GM23338 (cell line): ENCODE measurements at regions not wholly inside any gene's neighbourhood (a gene's known extent, or its start where the extent isn't known, plus 50 kb on each side); places are given as distances from the start of the nearest gene placed in this dataset.

Experiments
- ATAC-seq: fragments of 200-7000 bp; cut with Tn5 transposase; 3 replicates; pipeline ENCODE4 v1.9.1; 2020
- DNase-seq: peaks from one replicate; pipeline ENCODE4 v3.0.0-alpha.2; 2015; ENCODE audit warnings: low spot score
- H2AFZ ChIP-seq: fragments of 200-600 bp; sonication (generic); 2 replicates; pipeline ENCODE4 v1.8.0; 2016; ENCODE audit warnings: antibody characterized with exemption, mild to moderate bottlenecking, moderate library complexity
- H3F3A ChIP-seq: fragments of 200-600 bp; sonication (generic); replicated peaks from 2 replicates; pipeline ENCODE4 v1.8.0; 2017; ENCODE audit warnings: antibody characterized with exemption, mixed run types, low read depth
- H3K27ac ChIP-seq: fragments of 200-600 bp; sonication (generic); 2 replicates; pipeline ENCODE4 v1.6.1; 2016; ENCODE audit warnings: low read depth
- H3K27me3 ChIP-seq: fragments of 200-600 bp; sonication (generic); 2 replicates; pipeline ENCODE4 v1.8.0; 2016; ENCODE audit warnings: mild to moderate bottlenecking, mixed run types, moderate library complexity; ENCODE audit not compliant: insufficient read depth
- H3K36me3 ChIP-seq: fragments of 200-600 bp; sonication (generic); 2 replicates; pipeline ENCODE4 v1.8.0; 2016; ENCODE audit warnings: mild to moderate bottlenecking; ENCODE audit not compliant: insufficient read depth
- H3K4me1 ChIP-seq: fragments of 200-600 bp; sonication (generic); 2 replicates; pipeline ENCODE4 v1.8.0; 2016; ENCODE audit warnings: mild to moderate bottlenecking, moderate library complexity; ENCODE audit not compliant: insufficient read depth
- H3K4me2 ChIP-seq: fragments of 200-600 bp; sonication (generic); 2 replicates; pipeline ENCODE4 v1.7.1; 2017; ENCODE audit warnings: mixed run types
- H3K4me3 ChIP-seq: fragments of 200-600 bp; sonication (generic); 2 replicates; pipeline ENCODE4 v1.6.1; 2016; ENCODE audit warnings: mixed run types
- H3K79me2 ChIP-seq: fragments of 200-600 bp; sonication (generic); replicated peaks from 2 replicates; pipeline ENCODE4 v1.8.0; 2017; ENCODE audit warnings: mild to moderate bottlenecking; ENCODE audit not compliant: insufficient read depth
- H3K9me2 ChIP-seq: fragments of 200-600 bp; sonication (generic); 2 replicates; pipeline ENCODE4 v1.8.0; 2017; ENCODE audit not compliant: insufficient read depth
- H4K20me1 ChIP-seq: fragments of 200-600 bp; sonication (generic); replicated peaks from 2 replicates; pipeline ENCODE4 v1.8.0; 2017; ENCODE audit warnings: mild to moderate bottlenecking; ENCODE audit not compliant: insufficient read depth
- H3K27ac Mint-ChIP-seq: 2 replicates; pipeline ENCODE4 v1.8.0; 2020; ENCODE audit warnings: inconsistent platforms, mild to moderate bottlenecking, moderate library complexity, mixed read lengths
- H3K27me3 Mint-ChIP-seq: 3 replicates; pipeline ENCODE4 v1.8.0; 2022; ENCODE audit warnings: low read depth, mild to moderate bottlenecking, moderate library complexity, mixed read lengths, inconsistent platforms; ENCODE audit not compliant: insufficient read depth, poor library complexity
- H3K36me3 Mint-ChIP-seq: 3 replicates; pipeline ENCODE4 v1.8.0; 2021; ENCODE audit warnings: low read depth, mild to moderate bottlenecking, inconsistent platforms, moderate library complexity, mixed read lengths
- H3K4me1 Mint-ChIP-seq: 3 replicates; pipeline ENCODE4 v1.8.0; 2020; ENCODE audit warnings: mild to moderate bottlenecking, inconsistent platforms, mixed read lengths
- H3K4me3 Mint-ChIP-seq: 3 replicates; pipeline ENCODE4 v1.8.0; 2021; ENCODE audit warnings: moderate library complexity, mild to moderate bottlenecking, inconsistent platforms, mixed read lengths
- H3K9me3 Mint-ChIP-seq: 3 replicates; pipeline ENCODE4 v1.8.0; 2020; ENCODE audit warnings: moderate library complexity, mild to moderate bottlenecking, inconsistent platforms, mixed read lengths
- CREB1 ChIP-seq: fragments of 250-450 bp; sonication (Bioruptor Pico); IDR thresholded peaks from 2 replicates; pipeline ENCODE4 v1.5.0; 2020; ENCODE audit warnings: low read depth, mild to moderate bottlenecking, moderate library complexity
- CTCF ChIP-seq, 2 experiments: fragments of 200-600 bp in 1 of 2; sonication (generic) in 1 of 2; conservative IDR thresholded peaks; 2 replicates each; pipeline versions ENCODE4 v1.5.1 to v1.6.1; 2016 to 2017; ENCODE audit warnings: antibody characterized with exemption in 2 of 2, low read depth in 2 of 2, mild to moderate bottlenecking in 2 of 2, moderate library complexity in 1 of 2
- EZH2 ChIP-seq: fragments of 200-600 bp; sonication (generic); IDR thresholded peaks from one replicate; pipeline ENCODE4 v1.8.0; 2017; ENCODE audit warnings: antibody characterized with exemption, mild to moderate bottlenecking, low read depth; ENCODE audit not compliant: unreplicated experiment
- EZH2phosphoT487 ChIP-seq: fragments of 200-600 bp; sonication (generic); IDR thresholded peaks from one replicate; pipeline ENCODE4 v1.8.1; 2018; ENCODE audit warnings: antibody characterized with exemption; ENCODE audit not compliant: unreplicated experiment
- JUNB ChIP-seq: IDR thresholded peaks from one replicate; pipeline ENCODE4 v1.6.1; 2016; ENCODE audit warnings: antibody characterized with exemption; ENCODE audit not compliant: unreplicated experiment
- NANOG ChIP-seq: IDR thresholded peaks from 2 replicates; pipeline ENCODE4 v1.6.1; 2016; ENCODE audit warnings: antibody characterized with exemption, borderline replicate concordance
- POLR2AphosphoS5 ChIP-seq: IDR thresholded peaks from 2 replicates; pipeline ENCODE4 v1.6.1; 2016; ENCODE audit warnings: antibody characterized with exemption, low read depth
- STAT1 ChIP-seq: IDR thresholded peaks from one replicate; pipeline ENCODE4 v1.6.1; 2016; ENCODE audit warnings: antibody characterized with exemption; ENCODE audit not compliant: unreplicated experiment
- ZNF114 ChIP-seq: fragments of 250-450 bp; sonication (Bioruptor Pico); IDR thresholded peaks from 2 replicates; pipeline ENCODE4 v1.5.0; 2020; ENCODE audit warnings: mild to moderate bottlenecking, moderate library complexity
- ZNF331 ChIP-seq: fragments of 250-450 bp; sonication (Bioruptor Pico); IDR thresholded peaks from 2 replicates; pipeline ENCODE4 v1.5.0; 2020; ENCODE audit warnings: low read depth, mild to moderate bottlenecking, moderate library complexity
- ZNF462 ChIP-seq: fragments of 250-450 bp; sonication (Bioruptor Pico); IDR thresholded peaks from 2 replicates; pipeline ENCODE4 v1.5.0; 2020; ENCODE audit warnings: mild to moderate bottlenecking, moderate library complexity
- TF ChIP-seq, protein P1 (sequence below): IDR thresholded peaks from 2 replicates; pipeline ENCODE4 v1.6.1; 2016; ENCODE audit warnings: antibody characterized with exemption
- TF ChIP-seq, protein P2 (sequence below): IDR thresholded peaks from one replicate; pipeline ENCODE4 v1.6.1; 2018; ENCODE audit warnings: antibody characterized with exemption; ENCODE audit not compliant: unreplicated experiment

DNA sequence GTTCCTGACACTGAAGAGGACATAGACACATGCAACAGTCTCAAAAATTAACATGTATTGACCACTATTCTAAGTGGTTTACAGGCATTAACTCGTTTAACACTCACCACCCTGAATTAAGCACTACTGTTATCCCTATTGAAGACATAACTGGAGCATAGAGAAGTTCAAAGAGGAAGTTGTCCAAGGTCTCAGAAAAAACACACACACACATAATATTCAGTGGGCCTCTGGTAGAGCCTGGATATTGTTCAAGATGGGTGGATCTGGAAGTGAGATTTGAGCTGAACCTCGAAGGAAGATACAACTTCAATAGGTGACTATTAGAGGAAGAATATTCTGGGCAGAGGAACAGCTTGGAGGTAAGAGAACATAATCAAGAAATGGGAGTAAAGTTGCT lies 334.9 kb downstream of the HNRNPD start:
- Histone ChIP-seq H3K36me3 (no peaks in the 10 kb centered on the region), H3K27ac (no peak overlapping the region), H3F3A (0 out of 2 replicates have a peak, but pooled peaks cover 7% of the 10 kb centered on the region), H3K4me1 (peaks cover 34% of the 10 kb centered on the region), H3K9me2 (no peaks in the 10 kb centered on the region), H2AFZ (no peak overlapping the region), H3K4me2 (no peak overlapping the region), H3K4me3 (no peak overlapping the region), H3K27me3 (peaks cover 26% of the 10 kb centered on the region), H4K20me1 (no peaks in the 10 kb centered on the region; the same call in 1 of the 2 replicates), H3K79me2 (no peaks in the 10 kb centered on the region)
- Mint-ChIP-seq H3K27me3 (peaks cover 20% of the 10 kb centered on the region), H3K4me3 (no peak overlapping the region), H3K9me3 (no peaks in the 10 kb centered on the region), H3K4me1 (peaks cover 23% of the 10 kb centered on the region), H3K27ac (no peak overlapping the region), H3K36me3 (no peaks in the 10 kb centered on the region)
- DNase-seq (no peak), ATAC-seq (no peak)
- TF ChIP-seq ZNF331 (CRISPR knock-in tag): no peak
- no peak for TF ChIP-seq NANOG
- no peak for TF ChIP-seq CREB1 (CRISPR knock-in tag)
- TF ChIP-seq, protein P1, sequence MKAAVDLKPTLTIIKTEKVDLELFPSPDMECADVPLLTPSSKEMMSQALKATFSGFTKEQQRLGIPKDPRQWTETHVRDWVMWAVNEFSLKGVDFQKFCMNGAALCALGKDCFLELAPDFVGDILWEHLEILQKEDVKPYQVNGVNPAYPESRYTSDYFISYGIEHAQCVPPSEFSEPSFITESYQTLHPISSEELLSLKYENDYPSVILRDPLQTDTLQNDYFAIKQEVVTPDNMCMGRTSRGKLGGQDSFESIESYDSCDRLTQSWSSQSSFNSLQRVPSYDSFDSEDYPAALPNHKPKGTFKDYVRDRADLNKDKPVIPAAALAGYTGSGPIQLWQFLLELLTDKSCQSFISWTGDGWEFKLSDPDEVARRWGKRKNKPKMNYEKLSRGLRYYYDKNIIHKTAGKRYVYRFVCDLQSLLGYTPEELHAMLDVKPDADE: no peak
- no peak for TF ChIP-seq EZH2phosphoT487
- TF ChIP-seq, protein P2, sequence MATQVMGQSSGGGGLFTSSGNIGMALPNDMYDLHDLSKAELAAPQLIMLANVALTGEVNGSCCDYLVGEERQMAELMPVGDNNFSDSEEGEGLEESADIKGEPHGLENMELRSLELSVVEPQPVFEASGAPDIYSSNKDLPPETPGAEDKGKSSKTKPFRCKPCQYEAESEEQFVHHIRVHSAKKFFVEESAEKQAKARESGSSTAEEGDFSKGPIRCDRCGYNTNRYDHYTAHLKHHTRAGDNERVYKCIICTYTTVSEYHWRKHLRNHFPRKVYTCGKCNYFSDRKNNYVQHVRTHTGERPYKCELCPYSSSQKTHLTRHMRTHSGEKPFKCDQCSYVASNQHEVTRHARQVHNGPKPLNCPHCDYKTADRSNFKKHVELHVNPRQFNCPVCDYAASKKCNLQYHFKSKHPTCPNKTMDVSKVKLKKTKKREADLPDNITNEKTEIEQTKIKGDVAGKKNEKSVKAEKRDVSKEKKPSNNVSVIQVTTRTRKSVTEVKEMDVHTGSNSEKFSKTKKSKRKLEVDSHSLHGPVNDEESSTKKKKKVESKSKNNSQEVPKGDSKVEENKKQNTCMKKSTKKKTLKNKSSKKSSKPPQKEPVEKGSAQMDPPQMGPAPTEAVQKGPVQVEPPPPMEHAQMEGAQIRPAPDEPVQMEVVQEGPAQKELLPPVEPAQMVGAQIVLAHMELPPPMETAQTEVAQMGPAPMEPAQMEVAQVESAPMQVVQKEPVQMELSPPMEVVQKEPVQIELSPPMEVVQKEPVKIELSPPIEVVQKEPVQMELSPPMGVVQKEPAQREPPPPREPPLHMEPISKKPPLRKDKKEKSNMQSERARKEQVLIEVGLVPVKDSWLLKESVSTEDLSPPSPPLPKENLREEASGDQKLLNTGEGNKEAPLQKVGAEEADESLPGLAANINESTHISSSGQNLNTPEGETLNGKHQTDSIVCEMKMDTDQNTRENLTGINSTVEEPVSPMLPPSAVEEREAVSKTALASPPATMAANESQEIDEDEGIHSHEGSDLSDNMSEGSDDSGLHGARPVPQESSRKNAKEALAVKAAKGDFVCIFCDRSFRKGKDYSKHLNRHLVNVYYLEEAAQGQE: no peak
- no peak for TF ChIP-seq EZH2
- TF ChIP-seq ZNF462 (CRISPR knock-in tag): no peak
- no peak for TF ChIP-seq JUNB
- TF ChIP-seq ZNF114 (CRISPR knock-in tag): no peak
- TF ChIP-seq CTCF (conservative IDR thresholded peaks at IDR 0.05; ENCODE audit: low read depth in 2 of 2): no peak
- TF ChIP-seq STAT1: no peak
- TF ChIP-seq POLR2AphosphoS5: no peak
